ENCODE measurements at regions not wholly inside any gene's neighbourhood (a gene's known extent, or its start where the extent isn't known, plus 50 kb on each side); places are given as distances from the start of the nearest gene placed in this dataset.
A peak's percentile ranks its signal among the peaks of the same experiment; 100 is the strongest.
"Not testable (repeated sequence)": the region's sequence is repeated elsewhere in the genome, so short reads cannot be mapped to it uniquely, and the experiment has no call there.

DNA sequence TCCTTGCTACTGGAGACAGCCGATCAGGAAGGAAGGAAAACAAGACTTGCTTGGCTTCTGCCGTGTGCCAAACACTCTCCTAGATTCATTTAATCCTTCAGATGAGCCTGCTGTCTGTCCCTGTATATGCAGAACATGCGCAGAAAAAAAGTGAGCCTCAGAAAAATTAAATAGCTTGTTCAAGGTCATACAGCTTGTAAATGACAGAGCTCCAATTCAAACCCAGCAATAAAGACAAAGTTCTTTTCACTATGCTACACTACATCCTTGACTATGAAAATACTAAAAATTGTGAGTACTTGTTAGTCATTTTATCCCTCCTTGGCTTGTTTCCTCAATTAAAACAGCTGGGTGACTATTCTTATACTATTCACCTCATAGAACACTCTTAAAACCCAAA, 121.4 kb downstream of the KCNRG start:
- H3K4me3 ChIP-seq, result no peak overlapping the region
- no peak for TF ChIP-seq POLR2A (IDR thresholded peaks at IDR 0.05)
- no peak for TF ChIP-seq POLR2AphosphoS5 (IDR thresholded peaks at IDR 0.05)
- TF ChIP-seq, protein P1, sequence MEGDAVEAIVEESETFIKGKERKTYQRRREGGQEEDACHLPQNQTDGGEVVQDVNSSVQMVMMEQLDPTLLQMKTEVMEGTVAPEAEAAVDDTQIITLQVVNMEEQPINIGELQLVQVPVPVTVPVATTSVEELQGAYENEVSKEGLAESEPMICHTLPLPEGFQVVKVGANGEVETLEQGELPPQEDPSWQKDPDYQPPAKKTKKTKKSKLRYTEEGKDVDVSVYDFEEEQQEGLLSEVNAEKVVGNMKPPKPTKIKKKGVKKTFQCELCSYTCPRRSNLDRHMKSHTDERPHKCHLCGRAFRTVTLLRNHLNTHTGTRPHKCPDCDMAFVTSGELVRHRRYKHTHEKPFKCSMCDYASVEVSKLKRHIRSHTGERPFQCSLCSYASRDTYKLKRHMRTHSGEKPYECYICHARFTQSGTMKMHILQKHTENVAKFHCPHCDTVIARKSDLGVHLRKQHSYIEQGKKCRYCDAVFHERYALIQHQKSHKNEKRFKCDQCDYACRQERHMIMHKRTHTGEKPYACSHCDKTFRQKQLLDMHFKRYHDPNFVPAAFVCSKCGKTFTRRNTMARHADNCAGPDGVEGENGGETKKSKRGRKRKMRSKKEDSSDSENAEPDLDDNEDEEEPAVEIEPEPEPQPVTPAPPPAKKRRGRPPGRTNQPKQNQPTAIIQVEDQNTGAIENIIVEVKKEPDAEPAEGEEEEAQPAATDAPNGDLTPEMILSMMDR (IDR thresholded peaks at IDR 0.05 in 8 of 11, conservative IDR thresholded peaks at IDR 0.05 in 3 of 11), result no peak
- intact Hi-C loops (cut with DNase I; ENCODE audit: low total_unique reads), result no loop called here
- no peaks in the 10 kb centered on the region for H3K36me3 ChIP-seq
- 81 to 90% (median 86%) methylated on average over 3 of the region's 3 CpGs for WGBS, 5 donors
- H3K9me3 ChIP-seq, result no peaks in the 10 kb centered on the region
- peaks cover 0 to 42% (median 22%) of the 10 kb centered on the region in 6 donors for H3K4me1 ChIP-seq
- no peak for DNase-seq
- H3K27me3 ChIP-seq (replicated peaks in 1 of 7), result peaks cover 8 to 39% (median 27%) of the 10 kb centered on the region in 7 donors
- H3K27ac ChIP-seq, result no peak overlapping the region

DNA sequence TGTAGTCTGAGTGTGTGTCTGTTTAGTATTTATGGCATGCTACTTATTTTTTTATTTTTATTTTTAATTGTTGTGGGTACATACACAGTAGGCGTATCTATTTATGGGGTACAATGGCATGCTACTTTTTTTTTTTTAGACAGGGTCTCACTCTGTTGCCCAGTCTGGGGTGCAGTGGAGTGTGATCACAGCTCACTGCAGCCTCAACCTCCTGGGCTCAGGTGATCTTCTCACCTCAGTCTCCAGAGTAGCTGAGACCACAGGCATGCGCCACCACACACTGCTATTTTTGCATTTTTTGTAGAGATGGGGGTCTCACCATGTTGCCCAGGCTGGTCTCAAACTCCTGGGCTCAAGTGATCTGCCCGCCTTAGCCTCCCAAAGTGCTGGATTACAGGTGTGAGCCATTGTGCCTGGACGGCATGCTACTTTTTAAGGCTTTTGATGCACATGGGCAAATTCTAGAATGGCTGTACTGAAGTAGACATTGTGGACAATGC, 124.2 kb downstream of the KCNRG start:
- DNase-seq, result not testable (repeated sequence)
- 85 to 98% (median 90%) methylated on average over 4 of the region's 4 CpGs for WGBS, 5 donors

DNA sequence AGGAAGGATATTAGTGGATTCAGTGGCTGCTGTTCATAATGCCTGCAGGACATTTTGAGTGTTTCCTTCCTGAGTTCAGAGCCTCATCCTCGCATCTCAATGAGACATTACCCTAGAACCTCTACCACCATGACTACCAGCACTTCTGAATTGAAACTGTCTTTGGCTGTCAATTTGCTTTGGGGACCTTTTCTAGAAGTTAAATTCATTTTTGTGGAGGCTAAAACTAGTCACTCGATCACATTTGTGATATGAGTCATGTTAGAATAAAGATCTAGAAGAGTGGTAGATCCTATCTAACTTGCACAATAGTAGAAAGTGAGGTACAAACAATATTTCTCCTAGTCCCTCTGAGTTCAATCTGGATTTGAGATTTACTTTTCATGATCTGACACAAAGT, 124.9 kb downstream of the KCNRG start:
- H3K4me1 ChIP-seq, result peaks cover 0 to 36% (median 14%) of the 10 kb centered on the region in 6 donors
- H3K36me3 ChIP-seq, result no peaks in the 10 kb centered on the region
- intact Hi-C loops (cut with DNase I; ENCODE audit: low total_unique reads), result no loop called here
- H3K27me3 ChIP-seq (replicated peaks in 1 of 7), result peaks cover 0 to 4% (median 0%) of the 10 kb centered on the region in 7 donors
- no peak for DNase-seq
- H3K4me3 ChIP-seq, result no peak overlapping the region
- TF ChIP-seq, protein P1 (IDR thresholded peaks at IDR 0.05 in 8 of 11, conservative IDR thresholded peaks at IDR 0.05 in 3 of 11), result no peak
- TF ChIP-seq POLR2AphosphoS5 (IDR thresholded peaks at IDR 0.05) (no peak), POLR2A (IDR thresholded peaks at IDR 0.05) (no peak)
- H3K9me3 ChIP-seq, result no peaks in the 10 kb centered on the region
- no peak overlapping the region for H3K27ac ChIP-seq
- WGBS, 5 donors, result 39 to 68% (median 46%) methylated on average over 2 of the region's 2 CpGs

More for the DNA sequence above, 124.2 kb downstream of the KCNRG start:
- H3K4me3 ChIP-seq; H3K36me3 ChIP-seq; H3K9me3 ChIP-seq; intact Hi-C loops (cut with DNase I; ENCODE audit: low total_unique reads); H3K27ac ChIP-seq: not testable (repeated sequence)
- Histone ChIP-seq H3K27me3 (replicated peaks in 1 of 7) (peaks cover 0 to 11% (median 0%) of the 10 kb centered on the region in 7 donors), H3K4me1 (peaks cover 0 to 30% (median 9%) of the 10 kb centered on the region in 6 donors)

DNA sequence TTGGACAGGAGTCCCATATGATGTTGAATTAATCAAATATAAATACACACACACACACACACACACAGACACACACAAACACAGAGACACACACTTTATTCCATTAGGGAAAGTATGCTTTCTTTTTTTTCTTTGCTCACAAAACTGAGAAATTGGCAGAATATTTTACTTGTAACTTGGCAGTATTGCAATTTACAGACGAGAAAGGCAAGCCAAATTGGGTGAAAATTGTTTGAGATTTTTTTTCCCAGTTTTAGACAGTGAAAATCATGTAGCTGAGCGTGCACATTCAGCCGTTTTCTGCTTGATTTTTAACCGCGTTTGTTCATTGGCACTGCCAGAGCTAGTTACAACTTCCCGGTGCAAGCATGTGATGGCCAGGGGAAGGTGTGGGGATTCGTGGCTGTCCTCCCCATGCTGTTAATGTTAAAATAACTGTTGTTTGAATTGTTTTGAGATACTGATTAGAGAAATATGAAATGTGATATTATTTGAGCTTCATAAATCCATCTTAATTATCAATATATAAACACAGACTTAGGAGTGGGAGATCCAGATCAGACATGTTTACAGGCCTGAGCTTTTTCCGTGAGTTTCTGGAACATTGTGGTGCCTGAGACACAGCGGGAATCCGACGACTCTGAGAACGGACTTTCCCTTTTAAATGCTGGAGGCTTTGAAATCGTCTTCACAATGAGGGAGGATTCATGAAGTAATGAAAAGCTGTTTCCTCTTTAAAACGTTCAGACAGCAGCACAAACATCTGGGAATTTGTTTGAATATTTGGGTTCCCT, 125.5 kb downstream of the KCNRG start:
- intact Hi-C loops (cut with DNase I; ENCODE audit: low total_unique reads), result no loop called here
- Histone ChIP-seq H3K36me3 (no peaks in the 10 kb centered on the region), H3K27me3 (replicated peaks in 1 of 7) (no peaks in the 10 kb centered on the region), H3K4me3 (peak overlapping the region in 1 of 8 donors; percentile 18), H3K27ac (peak overlapping the region in 6 of 8 donors; percentile 45 to 79 (median 68)), H3K4me1 (peaks cover 0 to 36% (median 14%) of the 10 kb centered on the region in 6 donors), H3K9me3 (no peaks in the 10 kb centered on the region)
- WGBS, 5 donors, result 50 to 76% (median 59%) methylated on average over 14 of the region's 14 CpGs
- TF ChIP-seq POLR2A (IDR thresholded peaks at IDR 0.05), result no peak
- TF ChIP-seq POLR2AphosphoS5 (IDR thresholded peaks at IDR 0.05), result no peak
- TF ChIP-seq, protein P1 (IDR thresholded peaks at IDR 0.05 in 8 of 11, conservative IDR thresholded peaks at IDR 0.05 in 3 of 11), result no peak
- DNase-seq, result no peak
